ENCODE measurements at regions not wholly inside any gene's neighbourhood (a gene's known extent, or its start where the extent isn't known, plus 50 kb on each side); places are given as distances from the start of the nearest gene placed in this dataset.

DNA sequence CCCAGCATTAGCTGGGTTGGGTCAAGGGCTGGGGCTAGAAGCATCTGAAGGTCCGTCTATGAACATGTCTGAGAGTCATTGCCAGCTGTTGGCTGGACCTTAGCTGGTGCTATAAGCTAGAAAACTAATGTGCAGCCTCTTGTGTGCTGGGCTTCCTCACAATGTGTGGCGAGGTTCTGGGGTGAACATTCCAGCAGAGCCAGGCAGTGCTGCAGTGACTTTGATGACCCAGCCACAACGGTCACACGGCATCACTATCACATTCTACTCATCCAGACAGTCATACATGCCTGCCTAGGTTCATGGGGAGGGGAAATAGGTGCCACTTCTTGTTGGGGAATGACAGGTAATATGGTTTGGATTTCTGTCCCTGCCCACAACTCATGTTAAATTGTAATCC, 260.5 kb downstream of the CYP26B1 start:
- Histone ChIP-seq H3K4me2 (ENCODE audit: low read depth, low read length) (no peak overlapping the region), H3K36me3 (replicated peaks in 1 of 2; ENCODE audit: control insufficient read depth in 1 of 2, insufficient read depth in 2 of 2, low read length in 2 of 2) (no peaks in the 10 kb centered on the region), H3K79me2 (ENCODE audit: insufficient read depth, low read length) (no peaks in the 10 kb centered on the region), H3K27ac (ENCODE audit: extremely low read length, insufficient read depth, low read length) (no peak overlapping the region), H4K20me1 (ENCODE audit: insufficient read depth, low read length) (no peaks in the 10 kb centered on the region), H2AFZ (ENCODE audit: low read length) (no peak overlapping the region), H3K4me1 (ENCODE audit: insufficient read depth, low read length) (peaks cover 23% of the 10 kb centered on the region), H3K27me3 (ENCODE audit: control insufficient read depth in 1 of 2, insufficient read depth in 2 of 2, low read length in 2 of 2) (peaks cover 1 to 14% of the 10 kb centered on the region in 2 experiments; a peak in 3 of 5 replicates), H3K4me3 (replicated peaks in 1 of 3; ENCODE audit: insufficient read depth in 1 of 3, low read depth in 2 of 3, low read length in 3 of 3) (no peak overlapping the region), H3K9me3 (ENCODE audit: low read length) (no peaks in the 10 kb centered on the region), H3K9ac (ENCODE audit: insufficient read depth, low read depth, low read length) (no peak overlapping the region)
- no peak for FAIRE-seq
- whole genome bisulfite sequencing (ENCODE audit: low lambda C conversion rate), result 0% methylated on average over 1 of the region's 4 CpGs
- no TSS peak for BruUV-seq (replicated peaks)
- in situ Hi-C loops (cut with HindIII; ENCODE audit: extremely low pct_ligation_motif_present, low pct_unique_long_range_greater_than_20kb) (no loop called here), intact Hi-C loops (cut with micrococcal nuclease; ENCODE audit: unreplicated experiment) (no loop called here)
- TF ChIP-seq KLF16 (CRISPR knock-in tag; IDR thresholded peaks at IDR 0.05) (no peak), ZNF431 (CRISPR knock-in tag; IDR thresholded peaks at IDR 0.05; ENCODE audit: borderline replicate concordance, low read depth) (no peak), ELF1 (CRISPR knock-in tag; IDR thresholded peaks at IDR 0.05) (no peak), HMGA1 (CRISPR knock-in tag; conservative IDR thresholded peaks at IDR 0.05) (no peak), U2AF2 (IDR thresholded peaks at IDR 0.05; ENCODE audit: low read depth, low read length) (no peak)
- CTCF ChIA-PET (ENCODE audit: low intra/inter-chr PET ratio, low total read pairs), result no interaction called here
- ATAC-seq, result no peak
- no peak for DNase-seq (ENCODE audit: low spot score)
- POLR2A ChIA-PET, result no interaction called here

DNA sequence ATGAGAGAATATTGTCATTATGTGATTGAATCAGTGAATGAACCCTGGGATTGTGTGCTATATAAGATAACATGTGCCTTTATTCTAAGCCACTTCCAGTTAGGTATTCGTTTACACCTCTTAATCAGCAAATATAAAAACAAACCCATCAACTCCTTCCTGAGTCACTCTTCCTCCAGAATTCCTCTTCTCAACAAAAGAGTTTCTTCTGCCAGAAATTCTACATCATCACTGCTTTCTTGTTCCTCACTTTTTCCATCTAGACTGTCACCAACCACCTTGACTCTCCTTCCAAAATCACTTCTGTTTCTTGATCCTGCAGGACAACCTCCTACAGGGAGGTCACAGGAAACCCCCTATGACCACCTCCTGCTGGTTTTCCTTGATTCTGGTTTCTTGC, 261.4 kb downstream of the CYP26B1 start:
- WGBS (ENCODE audit: low lambda C conversion rate), result 0% methylated on average over 1 of the region's 1 CpG

More for the DNA sequence above, 261.4 kb downstream of the CYP26B1 start:
- Histone ChIP-seq H3K4me2 (ENCODE audit: low read depth, low read length) (no peak overlapping the region), H3K36me3 (replicated peaks in 1 of 2; ENCODE audit: control insufficient read depth in 1 of 2, insufficient read depth in 2 of 2, low read length in 2 of 2) (no peaks in the 10 kb centered on the region), H4K20me1 (ENCODE audit: insufficient read depth, low read length) (no peaks in the 10 kb centered on the region), H3K79me2 (ENCODE audit: insufficient read depth, low read length) (no peaks in the 10 kb centered on the region), H3K9me3 (ENCODE audit: low read length) (no peaks in the 10 kb centered on the region), H3K27ac (ENCODE audit: extremely low read length, insufficient read depth, low read length) (no peak overlapping the region), H3K4me1 (ENCODE audit: insufficient read depth, low read length) (peaks cover 32% of the 10 kb centered on the region), H3K27me3 (ENCODE audit: control insufficient read depth in 1 of 2, insufficient read depth in 2 of 2, low read length in 2 of 2) (peaks cover 1 to 12% of the 10 kb centered on the region in 2 experiments; a peak in 3 of 5 replicates), H2AFZ (ENCODE audit: low read length) (no peak overlapping the region), H3K4me3 (replicated peaks in 1 of 3; ENCODE audit: insufficient read depth in 1 of 3, low read depth in 2 of 3, low read length in 3 of 3) (no peak overlapping the region), H3K9ac (ENCODE audit: insufficient read depth, low read depth, low read length) (no peak overlapping the region)
- CTCF ChIA-PET (ENCODE audit: low intra/inter-chr PET ratio, low total read pairs), result no interaction called here
- no peak for TF ChIP-seq ZNF746 (CRISPR knock-in tag; IDR thresholded peaks at IDR 0.05)
- TF ChIP-seq, protein P1, sequence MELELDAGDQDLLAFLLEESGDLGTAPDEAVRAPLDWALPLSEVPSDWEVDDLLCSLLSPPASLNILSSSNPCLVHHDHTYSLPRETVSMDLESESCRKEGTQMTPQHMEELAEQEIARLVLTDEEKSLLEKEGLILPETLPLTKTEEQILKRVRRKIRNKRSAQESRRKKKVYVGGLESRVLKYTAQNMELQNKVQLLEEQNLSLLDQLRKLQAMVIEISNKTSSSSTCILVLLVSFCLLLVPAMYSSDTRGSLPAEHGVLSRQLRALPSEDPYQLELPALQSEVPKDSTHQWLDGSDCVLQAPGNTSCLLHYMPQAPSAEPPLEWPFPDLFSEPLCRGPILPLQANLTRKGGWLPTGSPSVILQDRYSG (CRISPR knock-in tag; IDR thresholded peaks at IDR 0.05), result no peak
- no peak for TF ChIP-seq KAT7 (CRISPR knock-in tag; IDR thresholded peaks at IDR 0.05; ENCODE audit: borderline replicate concordance)
- no peak for TF ChIP-seq ZNF652 (CRISPR knock-in tag; IDR thresholded peaks at IDR 0.05; ENCODE audit: borderline replicate concordance, low read depth)
- no peak for TF ChIP-seq SNAI1 (CRISPR knock-in tag; IDR thresholded peaks at IDR 0.05; ENCODE audit: borderline replicate concordance)
- TF ChIP-seq TAF1 (CRISPR knock-in tag; IDR thresholded peaks at IDR 0.05), result no peak
- no peak for TF ChIP-seq CBX1 (IDR thresholded peaks at IDR 0.05; ENCODE audit: low read depth)
- TF ChIP-seq GZF1 (CRISPR knock-in tag; IDR thresholded peaks at IDR 0.05), result no peak
- no peak for TF ChIP-seq SOX13 (IDR thresholded peaks at IDR 0.05)
- TF ChIP-seq SOX13 (CRISPR knock-in tag; conservative IDR thresholded peaks at IDR 0.05 in 1 of 2, IDR thresholded peaks at IDR 0.05 in 1 of 2), result no peak
- TF ChIP-seq ZNF747 (CRISPR knock-in tag; IDR thresholded peaks at IDR 0.05; ENCODE audit: borderline replicate concordance), result no peak
- TF ChIP-seq ZNF660 (CRISPR knock-in tag; IDR thresholded peaks at IDR 0.05; ENCODE audit: borderline replicate concordance, low read depth), result no peak
- TF ChIP-seq POLR2AphosphoS5 (IDR thresholded peaks at IDR 0.05; ENCODE audit: low read depth, low read length), result no peak
- TF ChIP-seq SOX6 (IDR thresholded peaks at IDR 0.05), result no peak
- no peak for TF ChIP-seq SOX6 (CRISPR knock-in tag; IDR thresholded peaks at IDR 0.05)
- in situ Hi-C loops (cut with HindIII; ENCODE audit: extremely low pct_ligation_motif_present, low pct_unique_long_range_greater_than_20kb) (no loop called here), intact Hi-C loops (cut with micrococcal nuclease; ENCODE audit: unreplicated experiment) (no loop called here)
- ATAC-seq (no peak), DNase-seq (ENCODE audit: low spot score) (no peak), FAIRE-seq (no peak)
- POLR2A ChIA-PET, result no interaction called here
- no TSS peak for BruUV-seq (replicated peaks)

Data from HepG2 (cell line).